Sigmoid colon (tissue), 4 donors: ENCODE measurements at regions not wholly inside any gene's neighbourhood (a gene's known extent, or its start where the extent isn't known, plus 50 kb on each side); places are given as distances from the start of the nearest gene placed in this dataset.

ENCODE experiments used
- POLR2A ChIP-seq, 2 donors: fragments of 450-650 bp; IDR thresholded peaks; one replicate each; pipeline ENCODE4 v1.6.1; 2016; ENCODE audit warnings: antibody characterized with exemption in 2 of 2, mild to moderate bottlenecking in 2 of 2, moderate library complexity in 2 of 2
- POLR2AphosphoS5 ChIP-seq, 4 donors: sonication (generic); formaldehyde crosslinking; IDR thresholded peaks; one replicate each; pipeline ENCODE4 v1.6.1; 2017; ENCODE audit warnings: antibody characterized with exemption in 4 of 4

- TF ChIP-seq POLR2AphosphoS5 (IDR thresholded peaks at IDR 0.05): no peak
- TF ChIP-seq POLR2A (IDR thresholded peaks at IDR 0.05): no peak
These were observed 118.8 kb upstream of the GSE1 start for GRCh38 chr16:85494315-85494714.
